HG03469 (cell line): ENCODE measurements at regions not wholly inside any gene's neighbourhood (a gene's known extent, or its start where the extent isn't known, plus 50 kb on each side); places are given as distances from the start of the nearest gene placed in this dataset.

Experiments used
- ATAC-seq: cut with Tn5 transposase; IDR thresholded peaks from one replicate; pipeline ENCODE4 v1.9.1; 2021; ENCODE audit warnings: mild to moderate bottlenecking, moderate library complexity, moderate number of reproducible peaks; ENCODE audit not compliant: unreplicated experiment

DNA sequence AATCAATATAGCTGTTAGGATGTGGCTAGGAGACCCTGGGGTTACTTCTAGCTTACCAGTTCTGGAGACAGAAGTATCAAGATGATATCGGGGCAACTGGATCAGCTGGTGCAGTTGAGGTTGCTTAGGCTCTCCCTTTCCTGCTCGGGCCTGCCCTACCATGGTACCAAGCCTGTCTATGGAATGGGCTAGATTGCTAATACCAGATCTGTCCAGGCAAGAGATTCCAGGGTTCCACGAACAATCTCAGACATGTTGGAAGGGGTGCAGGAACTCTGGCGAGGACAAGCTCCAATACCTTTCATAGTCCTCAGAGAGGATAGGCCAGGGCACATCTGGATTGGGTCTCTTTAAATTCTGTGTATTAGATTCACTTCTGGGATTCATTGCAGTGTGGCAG, 53.8 kb downstream of the ADM start:
- ATAC-seq: no peak

DNA sequence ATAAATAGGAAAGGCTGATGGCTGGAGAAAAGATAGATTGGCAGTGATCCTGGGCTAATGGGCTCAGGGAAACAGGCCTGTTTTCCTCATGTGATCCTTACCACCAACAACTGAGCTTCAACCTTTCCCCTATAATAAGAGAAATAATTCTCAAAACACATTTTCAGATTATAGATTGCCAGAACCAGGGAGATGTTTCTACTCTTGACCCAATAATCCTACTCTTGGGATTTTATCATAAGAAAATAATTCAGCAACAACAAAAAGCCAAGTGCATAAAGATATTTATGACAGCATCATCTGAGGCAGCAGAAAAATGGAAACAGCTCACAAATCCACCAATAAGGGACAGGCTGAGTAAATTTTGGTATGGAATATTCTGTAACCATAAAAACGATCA, 54.3 kb downstream of the ADM start:
- no peak for ATAC-seq

DNA sequence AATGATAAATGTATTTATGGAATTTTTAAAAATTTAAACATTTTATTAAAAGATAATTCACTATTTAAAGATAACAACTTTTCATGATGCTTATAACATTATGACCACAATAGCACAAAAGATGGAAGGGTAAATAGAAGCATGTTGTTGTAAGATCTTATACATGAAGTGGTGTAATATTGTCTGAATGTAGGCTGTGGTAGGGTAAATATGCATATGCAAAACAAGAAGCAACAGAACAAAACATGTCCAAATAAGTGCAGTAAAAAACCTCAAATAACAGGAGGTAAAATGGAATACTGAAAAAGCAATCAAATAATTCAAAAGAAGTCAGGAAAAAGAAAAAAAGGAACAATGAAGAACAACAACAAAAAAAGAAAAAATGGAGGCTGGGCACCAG, 56.0 kb downstream of the ADM start:
- no peak for ATAC-seq

DNA sequence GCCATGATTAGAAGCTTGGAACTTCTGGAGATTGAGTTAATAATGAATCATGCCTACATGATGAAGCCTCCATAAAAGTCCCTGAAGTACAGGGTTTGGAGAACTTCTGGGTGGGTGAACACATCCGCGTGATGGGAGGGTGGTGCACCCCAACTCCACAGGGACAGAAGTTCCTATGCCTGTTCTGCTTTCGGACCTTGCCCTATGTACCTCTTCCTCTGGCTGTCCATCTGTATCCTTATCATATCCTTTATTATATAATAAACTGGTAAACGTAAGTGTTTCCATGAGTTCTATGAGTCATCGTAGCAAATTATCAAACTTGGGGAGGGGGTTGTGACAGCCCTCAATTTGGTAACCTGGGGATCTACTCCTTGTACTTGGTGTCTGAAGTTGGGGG, 60.2 kb downstream of the ADM start:
- no peak for ATAC-seq

GRCh38 chr11:10366568-10367331, 61.9 kb downstream of the ADM start:
- peak; percentile 50 for ATAC-seq

- ATAC-seq: no peak
These were observed 67.2 kb downstream of the ADM start for GRCh38 chr11:10371926-10372641.

- ATAC-seq: no peak
These were observed 68.5 kb downstream of the ADM start for GRCh38 chr11:10373340-10373739.

GRCh38 chr11:10373929-10374328, 69.1 kb downstream of the ADM start:
- no peak for ATAC-seq

DNA sequence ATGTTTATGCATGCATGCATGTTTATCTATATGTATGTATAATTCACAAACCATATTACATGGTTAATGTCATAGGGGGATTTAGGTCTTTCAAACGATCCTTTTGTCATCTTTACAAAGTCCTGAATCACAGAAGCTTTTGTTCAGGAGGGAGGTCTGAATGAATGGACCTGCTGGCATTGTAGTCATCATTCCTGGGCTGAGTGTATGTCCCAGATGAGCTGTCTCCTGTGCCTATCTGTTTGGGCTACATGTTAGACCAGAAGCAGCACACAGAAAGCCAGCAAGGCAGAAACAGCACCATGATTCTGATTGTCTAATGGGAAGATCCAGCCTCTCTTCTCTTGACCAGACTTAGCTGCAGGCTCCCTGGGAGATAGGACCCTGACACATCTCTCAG, 69.5 kb downstream of the ADM start:
- no peak for ATAC-seq

DNA sequence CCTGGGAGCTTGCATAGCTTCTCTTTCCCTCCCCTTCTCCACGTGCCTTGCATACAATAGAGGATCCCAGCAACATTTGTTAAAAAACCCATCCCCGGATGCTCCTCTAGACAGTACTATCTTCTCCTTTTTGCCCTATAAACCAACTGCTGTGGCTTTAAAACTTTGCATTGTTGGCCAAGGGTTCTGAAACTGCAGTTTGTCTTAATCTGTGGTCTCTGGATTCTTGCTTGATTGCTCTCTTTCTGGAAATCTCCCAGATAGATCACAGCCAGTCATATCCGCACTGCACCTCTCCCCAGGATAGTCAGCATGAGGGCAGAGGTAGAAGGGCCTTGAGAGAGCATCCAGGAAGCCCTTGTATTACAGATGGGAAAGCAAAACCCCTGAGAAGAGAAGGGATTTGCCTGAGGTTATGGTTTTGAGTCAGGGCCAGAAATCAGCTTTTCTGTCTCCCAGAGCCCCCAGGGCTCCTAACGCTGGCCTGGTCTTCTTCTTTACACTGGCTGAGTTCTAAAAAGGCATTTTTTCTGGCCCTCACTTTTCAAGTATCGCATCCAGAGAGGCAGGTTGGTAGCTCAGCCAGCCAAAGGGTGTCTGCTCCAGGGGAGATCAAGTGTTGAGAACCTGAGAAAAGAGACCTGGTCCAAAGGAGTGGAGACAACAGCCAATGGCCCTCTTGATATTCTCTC, 70.6 kb downstream of the ADM start:
- ATAC-seq: no peak

GRCh38 chr11:10376061-10376460, 71.2 kb downstream of the ADM start:
- no peak for ATAC-seq

- ATAC-seq: no peak
These were observed 72.3 kb downstream of the ADM start for GRCh38 chr11:10377183-10377582.

DNA sequence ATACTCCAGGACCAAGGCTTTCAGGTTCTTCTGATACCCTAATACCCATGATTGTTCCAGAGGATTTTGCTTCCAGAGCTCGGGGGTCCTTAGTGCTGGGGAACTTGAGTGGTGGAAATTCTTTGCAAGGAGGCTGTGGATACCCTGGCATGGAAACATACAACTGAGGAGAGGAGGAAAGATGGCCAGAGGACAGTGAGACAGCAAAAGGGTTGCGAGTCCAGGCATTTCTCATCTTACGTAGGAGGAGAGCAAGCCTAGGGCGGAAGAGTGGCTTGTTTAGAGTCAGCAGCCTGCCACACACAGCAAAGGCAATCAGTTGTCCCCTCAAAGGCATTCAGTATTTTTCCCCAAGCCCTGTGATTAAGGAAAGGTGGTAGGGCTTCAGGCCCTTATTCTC, 73.5 kb downstream of the ADM start:
- no peak for ATAC-seq

DNA sequence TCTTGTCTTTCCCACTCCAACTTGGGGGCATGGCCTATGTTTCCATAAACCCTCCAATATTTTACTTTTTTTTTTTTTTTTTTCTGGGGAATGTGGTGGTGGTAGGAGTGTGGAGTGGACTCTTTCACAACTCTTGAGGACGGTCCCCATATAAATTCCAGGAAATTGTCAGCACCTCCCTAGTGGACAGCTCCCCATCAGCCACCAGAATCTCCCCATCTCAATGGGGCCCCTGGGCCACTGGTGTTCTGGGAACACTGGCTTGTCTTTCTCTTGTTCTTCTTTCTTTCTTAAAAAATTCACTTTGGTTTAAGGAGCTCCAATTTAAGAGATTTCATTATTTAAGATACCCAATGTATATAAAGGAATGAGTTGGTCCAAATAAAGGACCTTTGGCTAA, 74.1 kb downstream of the ADM start:
- no peak for ATAC-seq

DNA sequence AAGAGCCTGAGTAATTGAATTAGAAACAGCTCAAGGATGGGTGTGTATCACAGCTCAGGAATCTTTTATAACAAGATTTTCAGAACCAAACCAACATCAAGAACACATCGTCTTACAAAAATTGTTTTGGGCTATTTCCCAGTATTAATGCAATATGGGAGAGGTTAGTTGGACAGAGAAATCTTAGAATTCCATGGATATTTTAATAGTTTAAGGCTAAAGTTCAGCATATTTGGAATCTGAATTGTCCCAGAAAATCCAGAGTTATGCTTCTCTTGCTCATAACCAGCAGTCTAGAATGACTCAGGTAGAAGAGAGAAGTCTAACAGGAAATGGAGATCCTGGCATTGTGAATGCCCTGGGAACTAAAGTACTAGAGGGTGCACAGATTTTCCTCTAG, 74.6 kb downstream of the ADM start:
- ATAC-seq: no peak

DNA sequence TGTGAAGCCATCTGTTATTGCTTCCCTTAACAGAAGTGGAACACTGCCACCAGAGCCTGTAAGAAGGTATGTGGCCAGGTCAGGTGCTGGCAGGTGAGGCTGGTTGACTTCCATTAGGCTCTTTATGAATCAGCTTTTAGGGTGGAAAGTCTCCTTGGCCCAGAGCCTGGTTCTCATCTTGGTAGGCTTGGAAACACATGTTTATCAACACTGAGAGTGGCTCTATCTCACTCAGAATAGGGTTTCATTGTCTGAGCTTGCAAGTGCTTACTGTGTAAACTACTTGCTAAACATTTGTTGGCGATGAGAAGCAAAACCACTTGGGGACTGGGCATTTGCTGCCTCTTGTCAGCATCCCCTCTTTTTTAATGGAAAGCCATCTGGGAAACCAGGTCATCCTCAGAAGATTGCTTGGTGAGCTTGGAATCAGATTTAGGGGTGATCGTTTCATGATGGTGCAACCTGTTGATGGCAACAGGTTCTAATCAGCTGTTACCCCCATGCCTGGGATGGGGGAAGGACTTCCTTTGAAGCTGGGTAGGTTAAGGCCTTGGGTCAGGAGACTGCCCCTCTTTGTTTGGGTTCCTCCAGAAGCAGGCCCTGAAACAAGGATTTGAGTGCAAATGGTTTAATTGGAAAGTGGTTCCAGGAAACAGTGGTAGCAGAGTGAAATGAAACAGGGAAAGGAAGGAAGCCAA, 75.0 kb upstream of the AMPD3 start:
- no peak for ATAC-seq

GRCh38 chr11:10380921-10381320, 74.1 kb upstream of the AMPD3 start:
- ATAC-seq: no peak

- no peak for ATAC-seq
These were observed 73.3 kb upstream of the AMPD3 start for GRCh38 chr11:10381736-10382135.

DNA sequence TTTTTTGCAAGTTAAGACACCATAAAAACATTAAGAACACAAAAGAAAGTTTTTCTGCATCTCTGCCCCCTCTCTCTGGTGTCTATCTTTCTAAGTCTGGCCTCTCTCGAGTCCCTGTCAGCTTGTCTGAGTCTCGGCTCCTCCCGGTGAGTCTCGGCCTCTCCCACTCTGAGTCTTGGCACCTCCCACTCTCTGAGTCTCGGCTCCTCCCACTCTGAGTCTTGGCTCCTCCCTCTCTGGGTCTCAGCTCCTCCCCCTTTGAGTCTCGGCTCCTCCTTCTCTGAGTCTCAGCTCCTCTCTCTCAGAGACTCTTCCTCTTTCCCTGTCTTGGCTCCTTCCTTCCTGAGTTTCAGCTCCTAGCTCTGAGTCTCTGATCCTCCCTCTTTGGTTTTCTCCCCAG, 72.5 kb upstream of the AMPD3 start:
- no peak for ATAC-seq

DNA sequence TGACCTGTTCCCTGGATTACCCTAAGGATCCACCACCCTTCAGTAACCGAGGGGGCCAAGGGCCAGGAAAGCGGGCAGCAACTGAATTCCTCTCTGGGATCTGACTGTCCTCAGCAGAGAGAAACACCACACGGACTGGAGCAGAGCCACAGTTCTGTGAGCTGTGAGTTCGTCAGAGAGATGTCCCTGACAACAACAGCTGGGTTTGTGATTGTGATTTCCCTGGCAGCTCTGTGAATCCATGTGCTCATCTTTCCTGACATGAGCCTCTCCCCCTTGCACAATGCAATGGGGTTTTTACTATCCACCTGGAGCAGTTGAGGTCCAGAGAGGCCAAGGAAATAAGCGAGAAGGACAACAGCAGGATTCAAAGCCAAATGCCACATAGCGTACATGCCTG, 69.4 kb upstream of the AMPD3 start:
- ATAC-seq: no peak

DNA sequence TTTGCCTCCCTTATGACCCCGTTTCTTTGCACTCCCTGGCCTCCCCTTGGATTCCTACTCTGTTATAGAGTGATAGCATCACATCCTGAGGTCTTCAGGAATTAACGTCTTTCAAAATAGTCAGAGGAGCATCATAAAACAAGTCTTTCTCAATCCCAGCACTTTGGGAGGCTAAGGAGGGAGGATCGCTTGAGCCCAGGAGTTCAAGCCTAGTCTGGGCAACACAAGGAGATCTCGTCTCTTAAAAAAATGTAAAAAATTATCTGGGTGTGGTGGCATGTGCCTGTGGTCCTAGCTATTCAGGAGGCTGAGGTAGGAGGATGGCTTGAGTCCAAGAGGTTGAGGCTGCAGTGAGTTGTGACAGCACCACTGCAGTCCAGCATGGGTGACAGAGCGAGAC, 68.7 kb upstream of the AMPD3 start:
- no peak for ATAC-seq

GRCh38 chr11:10386861-10387205, 68.2 kb upstream of the AMPD3 start:
- no peak for ATAC-seq
